ENCODE measurements at regions not wholly inside any gene's neighbourhood (a gene's known extent, or its start where the extent isn't known, plus 50 kb on each side); places are given as distances from the start of the nearest gene placed in this dataset.

- TF ChIP-seq, protein P1, sequence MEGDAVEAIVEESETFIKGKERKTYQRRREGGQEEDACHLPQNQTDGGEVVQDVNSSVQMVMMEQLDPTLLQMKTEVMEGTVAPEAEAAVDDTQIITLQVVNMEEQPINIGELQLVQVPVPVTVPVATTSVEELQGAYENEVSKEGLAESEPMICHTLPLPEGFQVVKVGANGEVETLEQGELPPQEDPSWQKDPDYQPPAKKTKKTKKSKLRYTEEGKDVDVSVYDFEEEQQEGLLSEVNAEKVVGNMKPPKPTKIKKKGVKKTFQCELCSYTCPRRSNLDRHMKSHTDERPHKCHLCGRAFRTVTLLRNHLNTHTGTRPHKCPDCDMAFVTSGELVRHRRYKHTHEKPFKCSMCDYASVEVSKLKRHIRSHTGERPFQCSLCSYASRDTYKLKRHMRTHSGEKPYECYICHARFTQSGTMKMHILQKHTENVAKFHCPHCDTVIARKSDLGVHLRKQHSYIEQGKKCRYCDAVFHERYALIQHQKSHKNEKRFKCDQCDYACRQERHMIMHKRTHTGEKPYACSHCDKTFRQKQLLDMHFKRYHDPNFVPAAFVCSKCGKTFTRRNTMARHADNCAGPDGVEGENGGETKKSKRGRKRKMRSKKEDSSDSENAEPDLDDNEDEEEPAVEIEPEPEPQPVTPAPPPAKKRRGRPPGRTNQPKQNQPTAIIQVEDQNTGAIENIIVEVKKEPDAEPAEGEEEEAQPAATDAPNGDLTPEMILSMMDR (IDR thresholded peaks at IDR 0.05), result no peak
- no peak for TF ChIP-seq POLR2A (IDR thresholded peaks at IDR 0.05)
Measured at GRCh38 chr15:95182091-95182490, 950.7 kb downstream of the MCTP2 start.
